HG03139 (cell line): ENCODE measurements at regions not wholly inside any gene's neighbourhood (a gene's known extent, or its start where the extent isn't known, plus 50 kb on each side); places are given as distances from the start of the nearest gene placed in this dataset.

Source experiments
- ATAC-seq: cut with Tn5 transposase; IDR thresholded peaks from one replicate; pipeline ENCODE4 v1.9.1; 2021; ENCODE audit not compliant: unreplicated experiment

DNA sequence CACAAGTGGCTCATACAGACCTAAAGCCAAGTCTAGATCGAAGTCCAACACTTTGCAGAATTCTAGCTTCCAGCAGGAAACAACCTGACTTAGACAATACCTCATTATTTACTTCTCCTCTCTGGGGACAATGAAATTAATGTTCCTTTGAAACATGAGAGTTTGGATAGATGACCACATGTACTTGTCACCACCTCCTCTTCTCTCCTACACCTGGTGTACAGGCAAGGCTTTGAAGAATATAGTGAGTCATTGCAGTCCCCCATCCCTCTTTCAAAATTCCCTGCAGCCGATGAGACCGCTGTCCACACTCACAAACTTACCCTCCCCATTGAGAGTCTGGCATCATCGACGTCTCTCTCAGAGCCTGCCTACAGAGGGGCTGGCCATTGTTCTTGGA lies 189.0 kb upstream of the HES1 start:
- no peak for ATAC-seq

DNA sequence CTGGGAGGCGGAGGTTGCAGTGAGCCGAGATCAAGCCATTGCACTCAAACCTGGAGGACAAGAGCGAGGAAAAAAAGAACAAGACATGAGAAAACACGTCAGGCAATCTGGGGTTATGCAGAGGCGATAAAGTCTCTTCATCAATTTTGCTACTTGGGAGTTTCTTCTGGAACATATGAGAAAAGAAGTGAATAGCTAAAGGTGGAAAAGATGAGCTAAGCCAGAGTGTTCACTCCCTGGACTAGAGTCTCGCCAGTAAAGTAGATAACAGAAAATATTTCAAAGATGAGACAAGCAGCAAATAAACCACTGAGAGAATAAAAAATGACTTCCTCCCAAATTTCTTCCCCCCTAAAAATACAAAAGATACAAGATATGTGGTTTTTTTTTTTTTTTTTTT lies 188.4 kb upstream of the HES1 start:
- no peak for ATAC-seq

GRCh38 chr3:193948459-193948858 lies 187.5 kb upstream of the HES1 start:
- no peak for ATAC-seq

- ATAC-seq = no peak
These were observed 184.1 kb upstream of the HES1 start for GRCh38 chr3:193951859-193952258.

DNA sequence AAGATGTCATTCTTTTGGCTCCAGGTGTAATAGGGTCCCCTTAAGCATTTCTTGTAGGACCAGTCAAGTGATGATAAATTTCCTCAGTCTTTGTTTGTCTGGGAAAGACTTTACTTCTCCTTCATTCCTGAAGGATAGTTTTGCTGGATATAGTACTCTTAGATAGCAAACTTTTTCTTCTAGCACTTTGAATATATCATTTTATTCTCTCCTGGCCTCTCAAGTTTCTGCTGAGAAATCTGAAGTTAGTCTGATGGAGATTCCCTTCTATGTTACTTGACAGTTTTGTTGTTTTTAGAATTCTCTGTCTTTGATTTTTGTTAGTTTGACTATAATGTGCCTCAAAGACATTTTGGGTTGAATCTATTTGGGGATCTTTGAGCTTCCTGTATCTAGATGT lies 181.2 kb upstream of the HES1 start:
- no peak for ATAC-seq

DNA sequence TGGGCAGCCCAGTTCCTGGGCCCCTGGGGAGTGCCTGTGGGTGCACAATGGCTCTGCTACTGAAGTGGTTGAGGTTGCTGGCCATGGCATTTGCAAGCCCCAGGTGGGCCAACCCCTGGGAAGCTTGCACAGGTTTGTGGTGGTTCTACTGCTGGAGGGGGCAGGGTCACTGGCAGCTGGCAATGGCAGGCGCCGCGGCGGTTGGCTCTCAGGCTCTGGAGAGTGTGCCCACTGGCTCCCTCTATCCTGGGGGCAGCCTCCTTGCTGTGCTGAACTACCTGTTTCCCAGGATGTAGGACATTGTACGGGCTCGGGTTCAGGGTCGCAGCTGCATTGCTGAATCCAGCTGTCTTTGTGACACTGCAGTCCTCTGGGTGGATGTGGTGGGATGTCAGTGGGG lies 180.2 kb upstream of the HES1 start:
- no peak for ATAC-seq

DNA sequence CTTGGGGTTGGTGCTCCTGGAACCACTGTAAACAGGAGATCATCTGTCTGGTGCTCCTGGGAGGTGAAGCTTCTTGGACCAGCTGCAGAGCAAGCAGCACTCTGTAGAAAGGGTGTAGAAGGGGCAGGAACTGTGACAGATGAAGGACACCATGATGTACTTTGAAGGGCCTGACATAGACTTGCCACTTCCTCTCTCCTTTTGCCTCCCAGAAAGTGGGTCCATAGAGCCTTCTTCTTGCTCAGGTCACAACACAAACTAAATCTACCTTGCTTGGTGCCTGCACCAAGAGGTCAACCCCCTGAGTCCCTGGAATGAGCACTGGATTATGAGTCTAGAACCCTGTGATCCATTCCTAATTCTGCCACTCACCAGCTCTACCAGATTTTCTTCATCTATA lies 176.1 kb upstream of the HES1 start:
- ATAC-seq = no peak

GRCh38 chr3:193960487-193961274 lies 175.3 kb upstream of the HES1 start:
- ATAC-seq = no peak

- ATAC-seq = no peak
These were observed 172.8 kb upstream of the HES1 start for GRCh38 chr3:193962986-193963685.

DNA sequence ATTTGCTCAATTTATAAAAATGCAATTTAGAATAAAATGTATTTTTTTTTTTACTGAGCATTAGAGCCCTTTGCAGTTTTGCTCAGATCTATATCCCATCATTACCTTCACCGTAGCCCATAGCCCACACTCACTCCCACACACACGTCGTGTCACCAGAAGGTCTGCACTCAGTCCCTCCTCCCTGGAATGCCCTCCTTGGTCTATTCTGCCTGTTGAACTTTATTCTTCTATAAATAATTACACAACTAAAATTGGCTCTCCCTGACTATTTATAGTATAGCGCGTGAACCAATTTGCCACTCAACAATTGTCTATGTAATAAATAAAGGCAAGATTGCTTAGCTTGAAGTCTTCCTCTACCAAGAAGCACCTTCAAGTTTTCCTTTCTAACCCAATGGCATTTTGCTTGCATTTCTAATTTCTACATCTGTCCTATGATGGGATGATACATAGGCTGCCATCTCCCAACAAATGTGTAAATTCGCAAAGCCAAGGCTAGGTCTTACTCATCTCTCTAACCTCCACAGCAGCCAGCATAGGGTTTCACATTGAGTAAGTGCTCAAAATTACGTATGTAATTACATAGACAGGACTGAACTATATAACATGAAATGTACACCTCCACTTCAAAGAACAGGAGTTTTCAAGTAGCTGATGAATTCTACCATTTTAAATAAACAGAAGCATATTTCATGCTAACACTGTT lies 172.0 kb upstream of the HES1 start:
- ATAC-seq = peak; percentile 95

- ATAC-seq = no peak
These were observed 171.4 kb upstream of the HES1 start for GRCh38 chr3:193964517-193964880.

DNA sequence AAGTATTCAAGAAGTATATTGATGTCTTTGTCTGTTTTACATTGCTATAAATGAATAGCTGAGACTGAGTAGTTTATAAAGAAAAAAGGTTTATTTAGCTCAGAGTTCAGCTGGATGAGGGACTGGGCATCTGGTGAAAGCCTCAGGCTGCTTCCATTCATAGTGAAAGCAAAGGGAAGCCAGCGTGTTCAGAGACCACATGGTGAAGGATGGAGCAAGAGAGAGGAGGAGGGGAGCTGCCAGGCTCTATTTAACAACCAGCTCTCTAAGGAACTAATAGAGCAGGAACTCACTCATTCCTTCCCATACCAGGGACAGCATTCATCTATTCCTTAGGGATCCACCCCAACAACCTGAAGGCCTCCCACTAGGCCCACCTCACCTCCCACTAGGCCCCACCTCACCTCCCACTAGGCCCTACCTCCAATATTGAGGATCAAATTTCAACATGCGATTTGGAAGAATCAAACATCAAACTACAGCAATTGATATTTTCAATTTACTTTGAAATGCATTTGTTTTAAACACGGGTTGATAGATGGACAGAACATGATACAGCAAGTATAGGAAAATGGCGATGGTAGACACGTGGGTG lies 167.5 kb upstream of the HES1 start:
- ATAC-seq = no peak

- ATAC-seq = peak; percentile 47
These were observed 165.7 kb upstream of the HES1 start for GRCh38 chr3:193970131-193970772.

DNA sequence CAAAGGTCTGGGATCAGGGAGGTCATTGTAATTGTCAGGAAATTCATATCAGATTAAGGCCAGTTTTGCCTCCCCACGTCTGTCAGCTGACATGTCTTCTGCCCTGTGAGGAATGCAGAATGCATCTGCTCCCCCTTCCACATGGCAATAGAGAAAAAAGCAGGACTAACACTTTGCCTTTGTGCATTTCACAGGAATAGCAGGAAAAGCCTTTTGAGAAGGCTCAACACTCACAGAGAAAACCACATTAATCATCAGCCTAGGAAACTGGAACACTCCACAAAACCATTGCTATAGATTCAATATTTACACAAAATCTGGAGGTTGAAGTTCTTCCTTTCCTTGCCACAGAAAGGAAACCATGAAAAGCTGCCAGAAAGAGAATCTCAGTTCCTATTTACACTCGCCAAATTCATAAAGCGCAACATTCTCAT lies 165.2 kb upstream of the HES1 start:
- no peak for ATAC-seq

DNA sequence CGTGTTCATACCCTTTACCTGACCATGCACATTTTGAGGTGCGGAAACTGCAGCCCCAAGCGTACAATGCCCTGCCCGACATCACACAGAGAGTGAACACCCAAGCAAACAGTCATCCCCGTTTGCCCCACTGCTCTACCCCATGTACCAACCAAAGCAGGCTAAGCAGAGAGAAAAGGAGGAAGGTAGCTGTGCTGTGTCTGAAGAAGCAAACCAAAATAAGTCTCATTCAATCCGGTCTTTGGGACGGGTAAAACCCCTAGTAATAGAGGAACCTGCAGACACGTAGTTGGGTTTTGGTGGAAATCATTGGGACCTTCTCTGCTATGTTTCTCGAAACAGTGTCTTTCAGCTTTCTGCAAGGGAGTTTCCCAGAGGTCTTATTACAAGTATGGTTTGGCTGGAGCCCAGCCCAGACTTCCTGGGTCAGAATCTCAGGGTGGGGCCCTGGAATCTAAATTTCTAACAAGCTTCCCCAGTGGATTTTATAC lies 164.6 kb upstream of the HES1 start:
- ATAC-seq = no peak

GRCh38 chr3:193971966-193972365 lies 164.0 kb upstream of the HES1 start:
- no peak for ATAC-seq

- ATAC-seq = no peak
These were observed 163.1 kb upstream of the HES1 start for GRCh38 chr3:193972832-193973231.

DNA sequence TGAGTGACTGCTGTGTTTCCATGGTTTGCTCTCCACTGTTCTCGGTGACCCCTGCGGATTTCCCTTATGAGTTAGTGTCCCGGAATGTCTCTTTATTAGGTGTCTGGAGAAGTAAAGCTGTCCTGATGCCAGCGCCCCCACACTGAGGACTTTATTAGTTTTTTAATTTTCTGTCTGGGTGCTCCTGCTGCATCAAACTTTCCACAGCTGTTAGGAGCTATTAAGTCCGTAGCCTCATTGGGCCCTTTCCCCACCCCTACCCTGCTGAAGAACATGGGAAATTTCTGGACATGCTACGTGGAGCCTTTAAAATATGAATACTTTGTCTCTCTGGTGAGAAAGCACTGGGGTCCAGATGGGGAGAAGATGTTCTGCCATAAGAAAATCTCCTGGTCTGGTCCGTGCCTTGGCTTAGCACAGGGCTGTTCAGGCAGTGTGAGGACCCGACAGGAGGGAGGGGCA lies 161.7 kb upstream of the HES1 start:
- ATAC-seq = no peak

GRCh38 chr3:193974671-193975535 lies 161.0 kb upstream of the HES1 start:
- no peak for ATAC-seq

DNA sequence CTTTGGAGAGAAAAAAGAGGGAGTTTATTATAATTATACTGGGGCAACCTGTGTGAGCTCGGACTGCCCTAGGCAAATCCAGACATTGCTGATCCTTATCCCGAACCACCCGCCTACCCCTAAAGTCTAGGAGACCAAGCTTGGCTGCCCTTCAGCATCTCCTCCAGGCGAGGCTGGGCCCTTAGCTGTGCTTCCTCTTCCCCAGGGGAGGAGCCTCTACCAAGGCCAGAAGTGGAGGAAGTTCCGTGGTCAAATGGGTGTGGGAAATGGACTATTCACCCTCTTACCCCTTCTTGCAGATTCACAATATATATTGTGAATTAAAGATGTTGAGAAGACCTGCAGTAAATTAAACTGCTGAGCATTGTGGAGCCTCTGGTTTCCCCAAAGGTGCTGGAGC lies 158.3 kb upstream of the HES1 start:
- ATAC-seq = no peak
